ENCODE measurements at regions not wholly inside any gene's neighbourhood (a gene's known extent, or its start where the extent isn't known, plus 50 kb on each side); places are given as distances from the start of the nearest gene placed in this dataset.
A peak's percentile ranks its signal among the peaks of the same experiment; 100 is the strongest.
"Not testable (repeated sequence)": the region's sequence is repeated elsewhere in the genome, so short reads cannot be mapped to it uniquely, and the experiment has no call there.

- POLR2A ChIA-PET (ENCODE audit: unreplicated experiment); H4K20me1 ChIP-seq (ENCODE audit: insufficient read depth, low read length); H3K4me2 ChIP-seq (ENCODE audit: low read depth, low read length); H2AK9ac ChIP-seq (replicated peaks; ENCODE audit: low read depth, low read length, poor library complexity); H3K79me1 ChIP-seq (ENCODE audit: low read depth in 1 of 2, low read length in 2 of 2); H3K18ac ChIP-seq (ENCODE audit: low read depth, low read length); H3K9me1 ChIP-seq (ENCODE audit: insufficient read depth, low read length); H3K4ac ChIP-seq (ENCODE audit: low read depth, low read length); H4K91ac ChIP-seq (ENCODE audit: insufficient read depth, low read depth, low read length); H3K56ac ChIP-seq (ENCODE audit: extremely low read depth, insufficient read depth, low read length); BruUV-seq (replicated peaks); H2BK15ac ChIP-seq (ENCODE audit: low read depth, low read length); dilution Hi-C loops (cut with HindIII; ENCODE audit: low sequenced_read_pairs, unreplicated experiment); intact Hi-C loops (cut with micrococcal nuclease); H2AFZ ChIP-seq (replicated peaks; ENCODE audit: low read length, poor library complexity); H4K5ac ChIP-seq (ENCODE audit: low read depth, low read length); H2BK5ac ChIP-seq (ENCODE audit: low read depth, low read length, poor library complexity, severe bottlenecking); H3K23ac ChIP-seq (ENCODE audit: low read depth, low read length); H3K14ac ChIP-seq (replicated peaks; ENCODE audit: low read depth, low read length); H3K4me1 ChIP-seq (ENCODE audit: control insufficient read depth, insufficient read depth, low read length); H4K8ac ChIP-seq (ENCODE audit: low read depth in 2 of 2, low read length in 2 of 2); H3K27ac ChIP-seq (ENCODE audit: insufficient read depth, low read length); H2BK120ac ChIP-seq (ENCODE audit: low read depth, low read length); H3K27me3 ChIP-seq (ENCODE audit: control insufficient read depth, insufficient read depth, low read length); CTCF ChIA-PET; DNase-seq; H2BK20ac ChIP-seq (ENCODE audit: low read depth, low read length); H3K36me3 ChIP-seq (ENCODE audit: control insufficient read depth, insufficient read depth, low read length); H3K4me3 ChIP-seq (ENCODE audit: insufficient read depth, low read depth, low read length); H2AK5ac ChIP-seq (ENCODE audit: low read depth, low read length); in situ Hi-C loops (cut with MboI; ENCODE audit: low sequenced_read_pairs); H3K9ac ChIP-seq (ENCODE audit: low read depth, low read length): not testable (repeated sequence)
- peak; percentile 40 for ATAC-seq (ENCODE audit: low read depth)
- WGBS, 2 experiments (ENCODE audit: extremely low coverage in 2 of 2, insufficient read length in 1 of 2), result 43 to 99% methylated on average over 4 to 14 of the region's 14 CpGs
- peaks cover 35% of the 10 kb centered on the region for H3K9me3 ChIP-seq (ENCODE audit: control insufficient read depth, insufficient read depth, low read length)
These were observed 1139.1 kb downstream of the RPIA start for GRCh38 chr2:89830341-89831218.
